Activated CD8-positive, alpha-beta memory T cell treated with anti-CD3 and anti-CD28 coated beads, Interleukin-2, amount 10 ng/mL, durations not matched to agents 7 days and 5 days (primary cell): ENCODE measurements at regions not wholly inside any gene's neighbourhood (a gene's known extent, or its start where the extent isn't known, plus 50 kb on each side); places are given as distances from the start of the nearest gene placed in this dataset.
"Not testable (repeated sequence)": the region's sequence is repeated elsewhere in the genome, so short reads cannot be mapped to it uniquely, and the experiment has no call there.

Experiments used
- ATAC-seq: fragments of 150-1000 bp; cut with Tn5 transposase; one replicate; pipeline ENCODE4 v1.10.0; 2021; ENCODE audit warnings: moderate library complexity
- CTCF ChIA-PET: fragments of 350-600 bp; sonication (Branson Sonifier 250); formaldehyde crosslinking; loops from one replicate; lab custom pipeline; 2021; ENCODE audit warnings: antibody characterized with exemption; lab: Charles Lee
- DNase-seq: peaks from one replicate; pipeline ENCODE4 v3.0.0-alpha.2; 2020
- H3K27ac Mint-ChIP-seq: one replicate; pipeline ENCODE4 v1.8.0; 2021; ENCODE audit warnings: mild to moderate bottlenecking, mixed read lengths
- H3K27me3 Mint-ChIP-seq: one replicate; pipeline ENCODE4 v1.8.0; 2021; ENCODE audit warnings: mixed read lengths
- H3K36me3 Mint-ChIP-seq: one replicate; pipeline ENCODE4 v1.8.0; 2021; ENCODE audit warnings: mild to moderate bottlenecking, mixed read lengths
- H3K4me1 Mint-ChIP-seq: one replicate; pipeline ENCODE4 v1.8.0; 2021; ENCODE audit warnings: mixed read lengths
- H3K4me3 Mint-ChIP-seq: one replicate; pipeline ENCODE4 v1.8.0; 2021; ENCODE audit warnings: mild to moderate bottlenecking, moderate library complexity, mixed read lengths
- H3K9me3 Mint-ChIP-seq: one replicate; pipeline ENCODE4 v1.8.0; 2022; ENCODE audit warnings: low read depth, mixed read lengths

GRCh38 chr2:109976319-109976718 lies 77.8 kb downstream of the LIMS3 start:
- ATAC-seq (peak; percentile 27), DNase-seq (peak; percentile 28)
- H3K27ac Mint-ChIP-seq, H3K36me3 Mint-ChIP-seq, H3K4me1 Mint-ChIP-seq, CTCF ChIA-PET, H3K9me3 Mint-ChIP-seq, H3K4me3 Mint-ChIP-seq, H3K27me3 Mint-ChIP-seq: not testable (repeated sequence)

GRCh38 chr2:109980754-109981153 lies 82.3 kb downstream of the LIMS3 start:
- ATAC-seq, result peak; percentile 28

GRCh38 chr2:109986389-109987088 lies 88.1 kb downstream of the LIMS3 start:
- CTCF ChIA-PET, H3K27me3 Mint-ChIP-seq, H3K27ac Mint-ChIP-seq, H3K4me3 Mint-ChIP-seq, H3K9me3 Mint-ChIP-seq, DNase-seq, H3K4me1 Mint-ChIP-seq, H3K36me3 Mint-ChIP-seq: not testable (repeated sequence)
- peak; percentile 48 for ATAC-seq

More at GRCh38 chr2:109980754-109981153, 82.3 kb downstream of the LIMS3 start:
- H3K4me1 Mint-ChIP-seq, CTCF ChIA-PET, H3K27me3 Mint-ChIP-seq, DNase-seq, H3K4me3 Mint-ChIP-seq, H3K27ac Mint-ChIP-seq, H3K9me3 Mint-ChIP-seq, H3K36me3 Mint-ChIP-seq: not testable (repeated sequence)

GRCh38 chr2:109987089-109987420 lies 88.6 kb downstream of the LIMS3 start:
- H3K9me3 Mint-ChIP-seq, DNase-seq, H3K27me3 Mint-ChIP-seq, H3K36me3 Mint-ChIP-seq, H3K27ac Mint-ChIP-seq, H3K4me3 Mint-ChIP-seq, CTCF ChIA-PET, H3K4me1 Mint-ChIP-seq: not testable (repeated sequence)
- ATAC-seq, result peak; percentile 16

GRCh38 chr2:109987458-109988345 lies 89.2 kb downstream of the LIMS3 start:
- H3K4me3 Mint-ChIP-seq, H3K27ac Mint-ChIP-seq, H3K9me3 Mint-ChIP-seq, H3K4me1 Mint-ChIP-seq, DNase-seq, CTCF ChIA-PET, H3K27me3 Mint-ChIP-seq, H3K36me3 Mint-ChIP-seq: not testable (repeated sequence)
- ATAC-seq, result peak; percentile 90

GRCh38 chr2:109999395-109999794 lies 100.9 kb downstream of the LIMS3 start:
- ATAC-seq, DNase-seq: not testable (repeated sequence)

GRCh38 chr2:110002502-110002901 lies 104.0 kb downstream of the LIMS3 start:
- ATAC-seq, CTCF ChIA-PET, H3K9me3 Mint-ChIP-seq, H3K27me3 Mint-ChIP-seq, H3K27ac Mint-ChIP-seq, H3K4me3 Mint-ChIP-seq, H3K36me3 Mint-ChIP-seq, DNase-seq, H3K4me1 Mint-ChIP-seq: not testable (repeated sequence)

More at GRCh38 chr2:109999395-109999794, 100.9 kb downstream of the LIMS3 start:
- H3K4me3 Mint-ChIP-seq, H3K27ac Mint-ChIP-seq, H3K36me3 Mint-ChIP-seq, CTCF ChIA-PET, H3K4me1 Mint-ChIP-seq, H3K9me3 Mint-ChIP-seq, H3K27me3 Mint-ChIP-seq: not testable (repeated sequence)

- H3K27ac Mint-ChIP-seq, H3K4me1 Mint-ChIP-seq, H3K36me3 Mint-ChIP-seq, DNase-seq, H3K9me3 Mint-ChIP-seq, H3K4me3 Mint-ChIP-seq, H3K27me3 Mint-ChIP-seq, ATAC-seq, CTCF ChIA-PET: not testable (repeated sequence)
Measured at GRCh38 chr2:110013388-110013787, 102.2 kb downstream of the MALL start.

GRCh38 chr2:110016381-110017092 lies 99.1 kb downstream of the MALL start:
- H3K9me3 Mint-ChIP-seq, H3K27ac Mint-ChIP-seq, H3K27me3 Mint-ChIP-seq: not testable (repeated sequence)

GRCh38 chr2:110020269-110020668 lies 95.4 kb downstream of the MALL start:
- H3K36me3 Mint-ChIP-seq, H3K27me3 Mint-ChIP-seq, H3K4me3 Mint-ChIP-seq, H3K4me1 Mint-ChIP-seq, H3K27ac Mint-ChIP-seq, H3K9me3 Mint-ChIP-seq, DNase-seq, CTCF ChIA-PET, ATAC-seq: not testable (repeated sequence)

More at GRCh38 chr2:110016381-110017092, 99.1 kb downstream of the MALL start:
- CTCF ChIA-PET, ATAC-seq, DNase-seq, H3K4me1 Mint-ChIP-seq, H3K4me3 Mint-ChIP-seq, H3K36me3 Mint-ChIP-seq: not testable (repeated sequence)

- DNase-seq, H3K36me3 Mint-ChIP-seq, ATAC-seq, H3K27me3 Mint-ChIP-seq, H3K4me3 Mint-ChIP-seq, H3K4me1 Mint-ChIP-seq, CTCF ChIA-PET, H3K27ac Mint-ChIP-seq, H3K9me3 Mint-ChIP-seq: not testable (repeated sequence)
Measured at GRCh38 chr2:110022278-110022677, 93.3 kb downstream of the MALL start.

GRCh38 chr2:110026126-110026785 lies 89.4 kb downstream of the MALL start:
- H3K27ac Mint-ChIP-seq, H3K4me1 Mint-ChIP-seq, H3K4me3 Mint-ChIP-seq, CTCF ChIA-PET, H3K9me3 Mint-ChIP-seq, DNase-seq, H3K27me3 Mint-ChIP-seq, ATAC-seq, H3K36me3 Mint-ChIP-seq: not testable (repeated sequence)

GRCh38 chr2:110028411-110028810 lies 87.2 kb downstream of the MALL start:
- H3K27me3 Mint-ChIP-seq, ATAC-seq, H3K9me3 Mint-ChIP-seq, CTCF ChIA-PET, H3K36me3 Mint-ChIP-seq, H3K4me3 Mint-ChIP-seq, H3K4me1 Mint-ChIP-seq, H3K27ac Mint-ChIP-seq, DNase-seq: not testable (repeated sequence)
